ENCODE measurements at regions not wholly inside any gene's neighbourhood (a gene's known extent, or its start where the extent isn't known, plus 50 kb on each side); places are given as distances from the start of the nearest gene placed in this dataset.
"Not testable (repeated sequence)": the region's sequence is repeated elsewhere in the genome, so short reads cannot be mapped to it uniquely, and the experiment has no call there.

DNA sequence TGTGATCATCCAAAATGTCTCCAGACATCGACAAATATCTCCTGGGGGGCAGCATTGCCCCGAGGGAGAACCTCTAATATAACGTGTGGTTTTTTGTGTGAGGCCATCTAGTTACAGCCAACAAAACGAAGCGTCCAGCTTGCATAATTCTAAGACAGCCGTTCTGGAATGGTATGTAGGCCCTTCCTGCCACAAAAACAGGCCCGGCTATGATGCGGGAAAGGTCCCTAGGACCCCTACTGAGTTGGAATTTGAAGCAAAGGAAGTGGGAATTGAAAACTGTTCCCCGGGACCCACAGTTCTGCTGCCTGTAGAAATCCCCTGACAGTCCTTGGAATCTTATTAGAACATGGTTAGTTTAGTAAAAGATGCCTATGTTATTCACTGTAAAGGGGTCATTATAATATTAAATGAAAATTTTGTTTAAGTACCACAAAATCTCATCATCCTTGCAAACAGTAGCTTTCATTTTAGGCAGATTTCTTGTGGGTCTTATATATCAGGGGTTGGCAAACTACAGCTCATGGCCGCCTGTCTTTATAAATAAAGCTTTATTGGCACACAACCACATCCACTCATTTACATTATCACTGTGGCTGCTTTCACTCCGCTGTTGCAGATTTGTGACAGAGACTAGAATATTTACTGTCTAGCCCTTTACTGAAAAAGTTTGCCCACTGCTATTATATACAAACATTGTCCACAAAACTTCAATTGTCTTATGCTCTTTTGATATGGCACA is 70.7 kb downstream of the MSX2 start:
- no peak overlapping the region for H3K27ac Mint-ChIP-seq
- no peak overlapping the region for H3K4me3 ChIP-seq (ENCODE audit: low read length)
- peaks cover 11% of the 10 kb centered on the region for H3K27me3 Mint-ChIP-seq (ENCODE audit: insufficient read depth)
- no peaks in the 10 kb centered on the region for H3K36me3 ChIP-seq (ENCODE audit: control insufficient read depth, insufficient read depth, low read length)
- H3K4me1 Mint-ChIP-seq, result peaks cover 4% of the 10 kb centered on the region
- H3K27me3 ChIP-seq (ENCODE audit: control insufficient read depth, insufficient read depth, low read length, poor library complexity, severe bottlenecking), result peaks cover 12% of the 10 kb centered on the region
- H3K27ac ChIP-seq (ENCODE audit: low read depth, low read length), result no peak overlapping the region
- H3K4me3 Mint-ChIP-seq, result no peak overlapping the region
- no peaks in the 10 kb centered on the region for H3K4me1 ChIP-seq (ENCODE audit: control insufficient read depth, insufficient read depth, low read length)
- peak; percentile 73 for DNase-seq
- TF ChIP-seq, protein P1, sequence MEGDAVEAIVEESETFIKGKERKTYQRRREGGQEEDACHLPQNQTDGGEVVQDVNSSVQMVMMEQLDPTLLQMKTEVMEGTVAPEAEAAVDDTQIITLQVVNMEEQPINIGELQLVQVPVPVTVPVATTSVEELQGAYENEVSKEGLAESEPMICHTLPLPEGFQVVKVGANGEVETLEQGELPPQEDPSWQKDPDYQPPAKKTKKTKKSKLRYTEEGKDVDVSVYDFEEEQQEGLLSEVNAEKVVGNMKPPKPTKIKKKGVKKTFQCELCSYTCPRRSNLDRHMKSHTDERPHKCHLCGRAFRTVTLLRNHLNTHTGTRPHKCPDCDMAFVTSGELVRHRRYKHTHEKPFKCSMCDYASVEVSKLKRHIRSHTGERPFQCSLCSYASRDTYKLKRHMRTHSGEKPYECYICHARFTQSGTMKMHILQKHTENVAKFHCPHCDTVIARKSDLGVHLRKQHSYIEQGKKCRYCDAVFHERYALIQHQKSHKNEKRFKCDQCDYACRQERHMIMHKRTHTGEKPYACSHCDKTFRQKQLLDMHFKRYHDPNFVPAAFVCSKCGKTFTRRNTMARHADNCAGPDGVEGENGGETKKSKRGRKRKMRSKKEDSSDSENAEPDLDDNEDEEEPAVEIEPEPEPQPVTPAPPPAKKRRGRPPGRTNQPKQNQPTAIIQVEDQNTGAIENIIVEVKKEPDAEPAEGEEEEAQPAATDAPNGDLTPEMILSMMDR (conservative IDR thresholded peaks at IDR 0.05), result no peak
- H3K9me3 Mint-ChIP-seq, result no peaks in the 10 kb centered on the region
- WGBS, 2 experiments (ENCODE audit: insufficient coverage in 1 of 2, insufficient read length in 1 of 2), result 47 to 69% methylated on average over 8 to 11 of the region's 11 CpGs
- H3K9me3 ChIP-seq (ENCODE audit: control insufficient read depth, low read length), result peaks cover under 1% of the 10 kb centered on the region
- H3K9ac ChIP-seq (ENCODE audit: extremely low read depth, low read length, poor library complexity, severe bottlenecking), result no peak overlapping the region
- H3K36me3 Mint-ChIP-seq (ENCODE audit: low read depth), result no peaks in the 10 kb centered on the region

DNA sequence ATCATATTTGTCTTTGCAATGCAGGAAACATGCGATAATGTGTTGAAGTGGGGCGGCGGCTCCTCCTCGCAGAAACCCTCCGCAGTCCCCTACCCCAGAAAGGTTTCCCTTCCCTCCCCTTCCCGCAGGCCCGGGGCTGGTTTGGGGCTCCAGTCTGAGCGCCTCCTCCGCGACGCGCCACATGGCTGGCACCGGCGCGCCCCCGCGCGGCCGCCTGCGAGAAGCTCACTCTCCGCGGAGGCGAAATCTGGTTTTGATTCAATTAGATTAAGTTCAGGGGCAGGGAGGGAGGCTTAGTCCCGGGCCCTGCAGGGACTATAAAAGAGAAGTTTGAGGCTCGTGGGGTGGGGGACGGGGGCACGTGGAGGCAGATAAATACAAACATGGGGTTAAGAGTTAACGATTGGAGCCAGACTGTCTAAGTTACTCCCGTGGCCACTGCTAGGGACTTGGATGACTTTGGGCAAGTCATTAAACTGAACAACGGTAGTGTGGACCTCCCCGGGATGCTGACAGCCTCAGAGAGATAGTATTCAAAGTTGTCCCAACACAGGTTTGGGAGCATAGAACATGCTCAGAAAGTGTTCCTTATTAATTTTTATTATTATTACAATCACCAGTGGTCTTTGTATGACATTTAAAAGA is 69.4 kb downstream of the MSX2 start:
- H3K4me3 ChIP-seq (ENCODE audit: low read length), result no peak overlapping the region
- H3K4me3 Mint-ChIP-seq, result no peak overlapping the region
- no peaks in the 10 kb centered on the region for H3K4me1 ChIP-seq (ENCODE audit: control insufficient read depth, insufficient read depth, low read length)
- H3K27ac ChIP-seq (ENCODE audit: low read depth, low read length), result no peak overlapping the region
- no peak overlapping the region for H3K9ac ChIP-seq (ENCODE audit: extremely low read depth, low read length, poor library complexity, severe bottlenecking)
- H3K4me1 Mint-ChIP-seq, result peaks cover 4% of the 10 kb centered on the region
- 8% methylated on average over 9 to 31 of the region's 31 CpGs for WGBS, 2 experiments (ENCODE audit: insufficient coverage in 1 of 2, insufficient read length in 1 of 2)
- H3K27ac Mint-ChIP-seq, result no peak overlapping the region
- peak; percentile 94 for DNase-seq
- H3K27me3 ChIP-seq (ENCODE audit: control insufficient read depth, insufficient read depth, low read length, poor library complexity, severe bottlenecking), result peaks cover 12% of the 10 kb centered on the region
- H3K36me3 Mint-ChIP-seq (ENCODE audit: low read depth), result no peaks in the 10 kb centered on the region
- H3K9me3 Mint-ChIP-seq, result no peaks in the 10 kb centered on the region
- H3K27me3 Mint-ChIP-seq (ENCODE audit: insufficient read depth), result peaks cover 11% of the 10 kb centered on the region
- H3K36me3 ChIP-seq (ENCODE audit: control insufficient read depth, insufficient read depth, low read length), result no peaks in the 10 kb centered on the region
- TF ChIP-seq, protein P1 (conservative IDR thresholded peaks at IDR 0.05), result peak; percentile 95
- no peaks in the 10 kb centered on the region for H3K9me3 ChIP-seq (ENCODE audit: control insufficient read depth, low read length)

DNA sequence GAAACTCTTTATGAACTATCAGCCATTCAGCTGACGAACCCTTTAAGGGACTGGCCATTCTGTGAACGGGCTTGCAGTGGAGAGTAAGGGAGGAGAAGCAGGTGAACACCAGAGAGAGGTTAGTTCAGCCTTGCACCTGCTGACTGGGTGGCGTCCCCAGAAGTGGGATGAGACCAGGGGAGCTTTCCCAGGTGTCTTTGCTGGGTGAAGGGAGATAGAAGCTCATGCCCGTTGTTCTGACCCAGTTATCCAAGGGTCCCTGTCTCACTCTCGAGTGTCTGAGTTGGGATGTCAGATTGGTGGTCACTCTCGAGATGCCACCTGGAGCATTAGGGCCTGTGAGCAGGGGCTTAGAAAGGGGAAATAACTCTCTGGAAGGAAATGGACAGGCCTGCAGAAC is 68.7 kb downstream of the MSX2 start:
- no peak for DNase-seq
- Mint-ChIP-seq H3K4me1 (peaks cover 4% of the 10 kb centered on the region), H3K36me3 (ENCODE audit: low read depth) (no peaks in the 10 kb centered on the region), H3K9me3 (no peaks in the 10 kb centered on the region), H3K27ac (no peak overlapping the region), H3K27me3 (ENCODE audit: insufficient read depth) (peaks cover 11% of the 10 kb centered on the region), H3K4me3 (no peak overlapping the region)
- H3K27ac ChIP-seq (ENCODE audit: low read depth, low read length), result no peak overlapping the region
- TF ChIP-seq, protein P1 (conservative IDR thresholded peaks at IDR 0.05), result no peak
- no peaks in the 10 kb centered on the region for H3K4me1 ChIP-seq (ENCODE audit: control insufficient read depth, insufficient read depth, low read length)
- H3K9ac ChIP-seq (ENCODE audit: extremely low read depth, low read length, poor library complexity, severe bottlenecking), result no peak overlapping the region
- 80 to 86% methylated on average over 2 to 6 of the region's 6 CpGs for WGBS, 2 experiments (ENCODE audit: insufficient coverage in 1 of 2, insufficient read length in 1 of 2)
- H3K36me3 ChIP-seq (ENCODE audit: control insufficient read depth, insufficient read depth, low read length), result no peaks in the 10 kb centered on the region
- H3K27me3 ChIP-seq (ENCODE audit: control insufficient read depth, insufficient read depth, low read length, poor library complexity, severe bottlenecking), result peaks cover 12% of the 10 kb centered on the region
- no peak overlapping the region for H3K4me3 ChIP-seq (ENCODE audit: low read length)
- no peaks in the 10 kb centered on the region for H3K9me3 ChIP-seq (ENCODE audit: control insufficient read depth, low read length)

DNA sequence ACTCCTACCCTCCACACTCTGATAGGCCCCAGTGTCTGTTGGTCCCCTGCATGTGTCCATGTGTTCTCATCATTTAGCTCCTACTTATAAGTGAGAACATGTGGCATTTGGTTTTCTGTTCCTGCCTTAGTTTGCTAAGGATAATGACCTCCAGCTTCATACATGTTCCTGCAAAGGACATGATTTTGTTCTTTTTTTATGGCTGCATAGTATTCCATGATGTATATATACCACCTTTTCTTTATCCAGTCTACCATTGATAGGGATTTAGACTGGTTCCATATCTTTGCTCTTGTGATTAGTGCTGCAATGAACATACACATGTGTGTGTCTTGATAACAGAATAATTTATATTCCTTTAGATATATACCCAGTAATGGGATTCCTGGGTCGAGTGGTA is 67.9 kb downstream of the MSX2 start:
- H3K4me3 Mint-ChIP-seq; H3K36me3 ChIP-seq (ENCODE audit: control insufficient read depth, insufficient read depth, low read length): not testable (repeated sequence)
- 100% methylated on average over 1 of the region's 1 CpG; no CpG with 5 or more reads in 1 of the 2 experiments for WGBS, 2 experiments (ENCODE audit: insufficient coverage in 1 of 2, insufficient read length in 1 of 2)

More for the DNA sequence above, 67.9 kb downstream of the MSX2 start:
- not testable (repeated sequence) for H3K4me3 ChIP-seq (ENCODE audit: low read length); DNase-seq; H3K27ac ChIP-seq (ENCODE audit: low read depth, low read length); H3K4me1 ChIP-seq (ENCODE audit: control insufficient read depth, insufficient read depth, low read length); H3K9ac ChIP-seq (ENCODE audit: extremely low read depth, low read length, poor library complexity, severe bottlenecking); H3K36me3 Mint-ChIP-seq (ENCODE audit: low read depth); H3K9me3 Mint-ChIP-seq; H3K4me1 Mint-ChIP-seq; H3K9me3 ChIP-seq (ENCODE audit: control insufficient read depth, low read length); H3K27ac Mint-ChIP-seq
- peaks cover 12% of the 10 kb centered on the region for H3K27me3 ChIP-seq (ENCODE audit: control insufficient read depth, insufficient read depth, low read length, poor library complexity, severe bottlenecking)
- H3K27me3 Mint-ChIP-seq (ENCODE audit: insufficient read depth), result peaks cover 11% of the 10 kb centered on the region

Data from endodermal cell (in vitro differentiated cells).